Neural progenitor cell (in vitro differentiated cells): ENCODE measurements at regions not wholly inside any gene's neighbourhood (a gene's known extent, or its start where the extent isn't known, plus 50 kb on each side); places are given as distances from the start of the nearest gene placed in this dataset.

Source experiments
- DNase-seq: peaks from one replicate; pipeline ENCODE4 v3.0.0-alpha.2; 2016; ENCODE audit warnings: low spot score
- H2AFZ ChIP-seq: fragments of 200-600 bp; sonication (generic); replicated peaks from 2 replicates; pipeline ENCODE4 v1.6.1; 2016; ENCODE audit warnings: antibody characterized with exemption
- H3F3A ChIP-seq: fragments of 200-600 bp; sonication (generic); 2 replicates; pipeline ENCODE4 v1.6.1; 2016; ENCODE audit warnings: antibody characterized with exemption, low read depth
- H3K27ac ChIP-seq: fragments of 200-600 bp; sonication (generic); 2 replicates; pipeline ENCODE4 v1.5.1; 2016; ENCODE audit warnings: mild to moderate bottlenecking
- H3K27me3 ChIP-seq: fragments of 200-600 bp; sonication (generic); 2 replicates; pipeline ENCODE4 v1.6.1; 2016; ENCODE audit warnings: mild to moderate bottlenecking, moderate library complexity
- H3K36me3 ChIP-seq: fragments of 200-600 bp; sonication (generic); 2 replicates; pipeline ENCODE4 v1.5.1; 2016
- H3K4me1 ChIP-seq: fragments of 200-600 bp; sonication (generic); 2 replicates; pipeline ENCODE4 v1.6.1; 2016; ENCODE audit warnings: mixed run types
- H3K4me2 ChIP-seq: fragments of 200-600 bp; sonication (generic); 2 replicates; pipeline ENCODE4 v1.6.1; 2016
- H3K4me3 ChIP-seq: fragments of 200-600 bp; sonication (generic); 2 replicates; pipeline ENCODE4 v1.5.1; 2016
- H3K79me2 ChIP-seq: fragments of 200-600 bp; sonication (generic); 2 replicates; pipeline ENCODE4 v1.6.1; 2016; ENCODE audit warnings: low read depth
- H3K9ac ChIP-seq: fragments of 200-600 bp; sonication (generic); 2 replicates; pipeline ENCODE4 v1.6.1; 2016
- H3K9me3 ChIP-seq: fragments of 200-600 bp; sonication (generic); 2 replicates; pipeline ENCODE4 v1.5.1; 2016; ENCODE audit warnings: low read depth
- H4K20me1 ChIP-seq: fragments of 200-600 bp; sonication (generic); 2 replicates; pipeline ENCODE4 v1.6.1; 2016; ENCODE audit warnings: low read depth
- H3K27ac Mint-ChIP-seq: 3 replicates; pipeline ENCODE4 v1.8.0; 2021; ENCODE audit warnings: mixed read lengths
- H3K27me3 Mint-ChIP-seq: 2 replicates; pipeline ENCODE4 v1.8.0; 2022; ENCODE audit warnings: low read depth, mild to moderate bottlenecking, inconsistent platforms, moderate library complexity, mixed read lengths; ENCODE audit not compliant: insufficient read depth
- H3K36me3 Mint-ChIP-seq: 3 replicates; pipeline ENCODE4 v1.8.0; 2021; ENCODE audit warnings: mixed read lengths
- H3K4me1 Mint-ChIP-seq: 3 replicates; pipeline ENCODE4 v1.8.0; 2021; ENCODE audit warnings: mixed read lengths
- H3K4me3 Mint-ChIP-seq: 3 replicates; pipeline ENCODE4 v1.8.0; 2021; ENCODE audit warnings: mild to moderate bottlenecking, moderate library complexity, mixed read lengths
- H3K9me3 Mint-ChIP-seq: 3 replicates; pipeline ENCODE4 v1.8.0; 2020; ENCODE audit warnings: mixed read lengths
- EZH2 ChIP-seq: fragments of 200-600 bp; sonication (generic); IDR thresholded peaks from 2 replicates; pipeline ENCODE4 v1.6.1; 2017; ENCODE audit warnings: antibody characterized with exemption, mild to moderate bottlenecking, moderate library complexity
- EZH2phosphoT487 ChIP-seq: fragments of 200-600 bp; sonication (generic); IDR thresholded peaks from 2 replicates; pipeline ENCODE4 v1.6.1; 2017; ENCODE audit warnings: antibody characterized with exemption
- TF ChIP-seq, protein P1 (sequence below): fragments of 200-600 bp; sonication (generic); IDR thresholded peaks from 2 replicates; pipeline ENCODE4 v1.5.1; 2017; ENCODE audit warnings: antibody characterized with exemption, mild to moderate bottlenecking

DNA sequence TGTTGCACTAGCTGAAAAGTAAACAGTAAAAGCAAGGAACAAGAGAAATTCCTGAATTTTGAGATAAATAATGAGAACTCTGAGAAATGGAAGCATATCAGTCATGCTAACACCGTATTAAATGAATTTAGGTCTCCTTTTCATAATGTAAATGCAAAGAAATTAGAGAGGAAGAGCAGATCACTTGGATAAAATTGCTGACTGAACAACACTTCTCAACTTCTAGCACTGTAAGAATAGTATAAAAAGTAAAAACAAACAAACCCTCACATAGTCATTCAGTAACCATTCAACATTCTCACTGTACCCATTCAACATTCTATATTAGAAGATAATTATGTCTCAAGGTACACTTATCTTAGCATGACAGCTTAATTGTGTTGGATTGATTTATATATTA lies 217.3 kb upstream of the LRFN5 start:
- H3K4me1 Mint-ChIP-seq = no peaks in the 10 kb centered on the region
- Histone ChIP-seq H2AFZ (no peak overlapping the region), H3K9ac (no peak overlapping the region), H3K9me3 (no peaks in the 10 kb centered on the region), H3K4me2 (no peak overlapping the region), H3K4me1 (no peaks in the 10 kb centered on the region), H3F3A (no peaks in the 10 kb centered on the region), H3K79me2 (no peaks in the 10 kb centered on the region), H3K36me3 (no peaks in the 10 kb centered on the region), H3K4me3 (no peak overlapping the region), H4K20me1 (no peaks in the 10 kb centered on the region), H3K27me3 (no peaks in the 10 kb centered on the region), H3K27ac (no peak overlapping the region)
- no peak overlapping the region for H3K27ac Mint-ChIP-seq
- TF ChIP-seq, protein P1, sequence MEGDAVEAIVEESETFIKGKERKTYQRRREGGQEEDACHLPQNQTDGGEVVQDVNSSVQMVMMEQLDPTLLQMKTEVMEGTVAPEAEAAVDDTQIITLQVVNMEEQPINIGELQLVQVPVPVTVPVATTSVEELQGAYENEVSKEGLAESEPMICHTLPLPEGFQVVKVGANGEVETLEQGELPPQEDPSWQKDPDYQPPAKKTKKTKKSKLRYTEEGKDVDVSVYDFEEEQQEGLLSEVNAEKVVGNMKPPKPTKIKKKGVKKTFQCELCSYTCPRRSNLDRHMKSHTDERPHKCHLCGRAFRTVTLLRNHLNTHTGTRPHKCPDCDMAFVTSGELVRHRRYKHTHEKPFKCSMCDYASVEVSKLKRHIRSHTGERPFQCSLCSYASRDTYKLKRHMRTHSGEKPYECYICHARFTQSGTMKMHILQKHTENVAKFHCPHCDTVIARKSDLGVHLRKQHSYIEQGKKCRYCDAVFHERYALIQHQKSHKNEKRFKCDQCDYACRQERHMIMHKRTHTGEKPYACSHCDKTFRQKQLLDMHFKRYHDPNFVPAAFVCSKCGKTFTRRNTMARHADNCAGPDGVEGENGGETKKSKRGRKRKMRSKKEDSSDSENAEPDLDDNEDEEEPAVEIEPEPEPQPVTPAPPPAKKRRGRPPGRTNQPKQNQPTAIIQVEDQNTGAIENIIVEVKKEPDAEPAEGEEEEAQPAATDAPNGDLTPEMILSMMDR = no peak
- no peak for TF ChIP-seq EZH2
- TF ChIP-seq EZH2phosphoT487 = no peak
- H3K36me3 Mint-ChIP-seq = no peaks in the 10 kb centered on the region
- H3K9me3 Mint-ChIP-seq = no peaks in the 10 kb centered on the region
- H3K27me3 Mint-ChIP-seq = no peaks in the 10 kb centered on the region
- DNase-seq = no peak
- H3K4me3 Mint-ChIP-seq = no peak overlapping the region

DNA sequence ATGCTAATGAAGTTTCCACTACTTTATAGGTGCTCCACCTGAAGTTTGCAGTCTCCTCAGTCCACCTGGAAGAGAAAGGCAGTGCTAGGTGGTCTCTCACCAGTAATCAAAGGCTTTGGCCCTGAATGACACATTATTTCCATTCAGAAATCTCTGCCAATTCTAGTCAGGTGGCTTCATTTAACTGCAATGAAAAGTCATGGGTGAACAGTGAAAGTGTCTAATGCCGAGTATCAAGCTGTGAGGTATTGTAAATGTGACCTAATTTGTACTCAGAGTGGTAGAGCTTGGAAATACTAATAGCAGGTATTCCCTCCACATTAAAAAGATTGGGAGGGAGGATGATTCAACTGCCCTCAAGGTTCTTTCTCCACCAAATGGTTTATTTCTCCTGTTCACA lies 220.9 kb upstream of the LRFN5 start:
- no peaks in the 10 kb centered on the region for H3K36me3 Mint-ChIP-seq
- Histone ChIP-seq H3K36me3 (no peaks in the 10 kb centered on the region), H3K79me2 (no peaks in the 10 kb centered on the region), H3K27me3 (no peaks in the 10 kb centered on the region), H4K20me1 (no peaks in the 10 kb centered on the region), H3K4me3 (no peak overlapping the region), H3K27ac (no peak overlapping the region), H3F3A (no peaks in the 10 kb centered on the region), H3K9me3 (no peaks in the 10 kb centered on the region), H3K9ac (no peak overlapping the region), H3K4me1 (no peaks in the 10 kb centered on the region), H2AFZ (no peak overlapping the region), H3K4me2 (no peak overlapping the region)
- H3K27me3 Mint-ChIP-seq = no peaks in the 10 kb centered on the region
- H3K4me1 Mint-ChIP-seq = no peaks in the 10 kb centered on the region
- TF ChIP-seq, protein P1 = no peak
- H3K27ac Mint-ChIP-seq = no peak overlapping the region
- no peaks in the 10 kb centered on the region for H3K9me3 Mint-ChIP-seq
- no peak overlapping the region for H3K4me3 Mint-ChIP-seq
- no peak for DNase-seq

GRCh38 chr14:41380017-41380416 lies 226.7 kb upstream of the LRFN5 start:
- Histone ChIP-seq H3K27ac (no peak overlapping the region), H3K4me3 (no peak overlapping the region), H3K9me3 (no peaks in the 10 kb centered on the region), H2AFZ (no peak overlapping the region), H3K4me2 (no peak overlapping the region), H3K27me3 (no peaks in the 10 kb centered on the region), H4K20me1 (no peaks in the 10 kb centered on the region), H3K4me1 (no peaks in the 10 kb centered on the region), H3K9ac (no peak overlapping the region), H3F3A (no peaks in the 10 kb centered on the region), H3K79me2 (no peaks in the 10 kb centered on the region), H3K36me3 (no peaks in the 10 kb centered on the region)
- TF ChIP-seq, protein P1 = no peak
- TF ChIP-seq EZH2phosphoT487 (no peak), EZH2 (no peak)
- Mint-ChIP-seq H3K9me3 (no peaks in the 10 kb centered on the region), H3K27ac (no peak overlapping the region), H3K27me3 (no peaks in the 10 kb centered on the region), H3K4me1 (no peaks in the 10 kb centered on the region), H3K36me3 (no peaks in the 10 kb centered on the region), H3K4me3 (no peak overlapping the region)
- no peak for DNase-seq

- Histone ChIP-seq H3K9ac (no peak overlapping the region), H3K36me3 (no peaks in the 10 kb centered on the region), H3K79me2 (no peaks in the 10 kb centered on the region), H4K20me1 (no peaks in the 10 kb centered on the region), H3K4me1 (no peaks in the 10 kb centered on the region), H3K4me3 (no peak overlapping the region), H3F3A (no peaks in the 10 kb centered on the region), H3K27ac (no peak overlapping the region), H3K9me3 (no peaks in the 10 kb centered on the region), H3K27me3 (no peaks in the 10 kb centered on the region), H3K4me2 (no peak overlapping the region), H2AFZ (no peak overlapping the region)
- TF ChIP-seq EZH2 (no peak), EZH2phosphoT487 (no peak)
- TF ChIP-seq, protein P1 = no peak
- no peak for DNase-seq
- no peaks in the 10 kb centered on the region for H3K9me3 Mint-ChIP-seq
- no peak overlapping the region for H3K27ac Mint-ChIP-seq
- no peaks in the 10 kb centered on the region for H3K4me1 Mint-ChIP-seq
- H3K4me3 Mint-ChIP-seq = no peak overlapping the region
- no peaks in the 10 kb centered on the region for H3K27me3 Mint-ChIP-seq
- H3K36me3 Mint-ChIP-seq = no peaks in the 10 kb centered on the region
Observed at GRCh38 chr14:41378526-41378925, 228.2 kb upstream of the LRFN5 start.
